K562 (cell line): ENCODE measurements at regions not wholly inside any gene's neighbourhood (a gene's known extent, or its start where the extent isn't known, plus 50 kb on each side); places are given as distances from the start of the nearest gene placed in this dataset.

Experiments
- ATAC-seq: fragments of 200-7000 bp; cut with Tn5 transposase; 3 replicates; pipeline ENCODE4 v1.9.1; 2020; ENCODE audit warnings: moderate library complexity
- BruUV-seq: library from RNA; stranded (reverse); fragments of 400-500 nt; replicated peaks from 2 replicates; lab custom pipeline; 2021; lab: Mats Ljungman, UMichigan
- CTCF ChIA-PET: fragments of 300-600 bp; formaldehyde crosslinking; extraction: SDS; loops from one replicate; lab custom pipeline; 2021; ENCODE audit warnings: low intra/inter-chr PET ratio; lab: Yijun Ruan, JAX
- POLR2A ChIA-PET: fragments of 300-600, 350-650 bp; sonication (Branson Sonifier 250); formaldehyde crosslinking; extraction: SDS; loops from one replicate; lab custom pipeline; 2021; ENCODE audit warnings: antibody characterized with exemption, inconsistent platforms; lab: Yijun Ruan, JAX
- DNase-seq, 4 experiments: peaks; one replicate each; pipeline versions ENCODE4 v3.0.0 to v3.0.0-alpha.2; 2011 to 2018; ENCODE audit warnings: low spot score in 3 of 4, mixed read lengths in 3 of 4; ENCODE audit errors: extremely low read depth in 1 of 4
- FAIRE-seq: peaks from 2 replicates; lab custom pipeline; 2011; peaks lifted over from hg19 to GRCh38; lab: Jason Lieb, UNC
- H2AFZ ChIP-seq: 2 replicates; pipeline ENCODE4 v1.6.0; 2011; ENCODE audit warnings: low read depth, low read length, control low read depth, inconsistent platforms
- H3K27ac ChIP-seq: fragments of 200-600 bp; 3 replicates; pipeline ENCODE4 v1.8.0; 2011; ENCODE audit warnings: low read depth, mild to moderate bottlenecking, control low read depth, inconsistent platforms, low read length, moderate library complexity, mixed read lengths; ENCODE audit errors: extremely low read depth
- H3K27me3 ChIP-seq, 2 experiments: fragments of 300-600 bp in 1 of 2; 2 replicates in 1 of 2; 3 replicates in 1 of 2; pipeline versions ENCODE4 v1.6.0 to v1.8.0; 2011; ENCODE audit warnings: inconsistent platforms in 2 of 2, low read length in 2 of 2, mild to moderate bottlenecking in 1 of 2, mixed read lengths in 1 of 2, moderate library complexity in 1 of 2; ENCODE audit not compliant: control insufficient read depth in 2 of 2, insufficient read depth in 2 of 2
- H3K36me3 ChIP-seq: fragments of 300-600 bp; 3 replicates; pipeline ENCODE4 v1.8.0; 2011; ENCODE audit warnings: mild to moderate bottlenecking, low read length, inconsistent platforms; ENCODE audit not compliant: control insufficient read depth, insufficient read depth
- H3K4me1 ChIP-seq, 2 experiments: fragments of 200-600 bp in 1 of 2; replicated peaks in 1 of 2; 2 replicates in 1 of 2; 3 replicates in 1 of 2; pipeline versions ENCODE4 v1.5.1 to v1.8.0; 2011; ENCODE audit warnings: inconsistent platforms in 2 of 2, low read length in 2 of 2, mild to moderate bottlenecking in 1 of 2, mixed read lengths in 1 of 2, moderate library complexity in 1 of 2; ENCODE audit not compliant: control insufficient read depth in 2 of 2, insufficient read depth in 2 of 2
- H3K4me2 ChIP-seq: 2 replicates; pipeline ENCODE4 v1.6.1; 2011; ENCODE audit warnings: low read length, control low read depth, inconsistent platforms, mixed read lengths; ENCODE audit not compliant: insufficient read depth
- H3K4me3 ChIP-seq: fragments of 200-600 bp; sonication (generic), shearing (Covaris generic); 2 replicates; pipeline ENCODE4 v1.5.1; 2016; ENCODE audit warnings: control low read depth, inconsistent platforms
- H3K79me2 ChIP-seq: fragments of 200-600 bp; 3 replicates; pipeline ENCODE4 v1.8.0; 2011; ENCODE audit warnings: low read length, inconsistent platforms; ENCODE audit not compliant: control insufficient read depth, insufficient read depth
- H3K9ac ChIP-seq, 2 experiments: 2 replicates each; pipeline versions ENCODE4 v1.6.0 to v1.6.1; 2011; ENCODE audit warnings: low read depth in 2 of 2, low read length in 2 of 2, control low read depth in 1 of 2, inconsistent platforms in 1 of 2, mild to moderate bottlenecking in 1 of 2, mixed read lengths in 1 of 2; ENCODE audit not compliant: insufficient read depth in 1 of 2
- H3K9me1 ChIP-seq: one replicate; pipeline ENCODE4 v1.6.0; 2011; ENCODE audit warnings: inconsistent platforms, mild to moderate bottlenecking, low read length, moderate library complexity; ENCODE audit not compliant: control insufficient read depth, insufficient read depth
- H3K9me3 ChIP-seq: replicated peaks from 2 replicates; pipeline ENCODE4 v1.5.1; 2011; ENCODE audit warnings: low read depth, low read length, inconsistent platforms; ENCODE audit not compliant: control insufficient read depth, insufficient read depth
- H4K20me1 ChIP-seq: replicated peaks from 2 replicates; pipeline ENCODE4 v1.6.1; 2011; ENCODE audit warnings: low read length, inconsistent platforms, mixed read lengths; ENCODE audit not compliant: control insufficient read depth, insufficient read depth
- CHD2 ChIP-seq: IDR thresholded peaks from 2 replicates; pipeline ENCODE4 v1.6.1; 2011; ENCODE audit warnings: low read depth, low read length
- ELF4 ChIP-seq: fragments of 450-650 bp; formaldehyde crosslinking; IDR thresholded peaks from 2 replicates; pipeline ENCODE4 v1.4.0; 2022; ENCODE audit warnings: missing genetic modification characterization
- KDM4B ChIP-seq, 2 experiments: fragments of 450-650 bp in 1 of 2; sonication (generic) in 1 of 2; IDR thresholded peaks; 2 replicates each; pipeline ENCODE4 v1.6.1; 2016 to 2017; ENCODE audit warnings: borderline replicate concordance in 2 of 2, antibody characterized with exemption in 1 of 2, low read depth in 1 of 2, mild to moderate bottlenecking in 1 of 2
- KLF10 ChIP-seq: fragments of 250-450 bp; sonication (Bioruptor Pico); IDR thresholded peaks from 2 replicates; pipeline ENCODE4 v1.6.1; 2021; ENCODE audit warnings: matching md5 sums
- MBD2 ChIP-seq: sonication (generic); IDR thresholded peaks from 2 replicates; pipeline ENCODE4 v1.6.1; 2016; ENCODE audit warnings: low read depth, borderline replicate concordance
- MEF2D ChIP-seq: conservative IDR thresholded peaks from 2 replicates; pipeline ENCODE4 v1.6.1; 2016; ENCODE audit warnings: low read depth, missing genetic modification characterization, missing compliant biosample characterization
- PHTF2 ChIP-seq: fragments of 250-450 bp; sonication (Bioruptor Pico); IDR thresholded peaks from 2 replicates; pipeline ENCODE4 v1.5.0; 2021; ENCODE audit warnings: mild to moderate bottlenecking
- RNF219 ChIP-seq: fragments of 250-450 bp; sonication (Bioruptor Pico); IDR thresholded peaks from 2 replicates; pipeline ENCODE4 v1.5.0; 2022; ENCODE audit warnings: mild to moderate bottlenecking
- SRSF1 ChIP-seq: fragments of 200-400 bp; formaldehyde crosslinking; IDR thresholded peaks from 2 replicates; pipeline ENCODE4 v1.6.1; 2017; ENCODE audit warnings: mild to moderate bottlenecking, low read depth, low read length, moderate library complexity
- TAL1 ChIP-seq: fragments of 450-650 bp; IDR thresholded peaks from 2 replicates; pipeline ENCODE4 v1.6.1; 2016; ENCODE audit warnings: mild to moderate bottlenecking
- ZNF124 ChIP-seq: sonication (generic); formaldehyde crosslinking; IDR thresholded peaks from 2 replicates; pipeline ENCODE4 v1.8.1; 2022; ENCODE audit warnings: missing genetic modification reagents
- ZNF133 ChIP-seq: fragments of 250-450 bp; sonication (Bioruptor Pico); IDR thresholded peaks from 2 replicates; pipeline ENCODE4 v1.4.0; 2020; ENCODE audit warnings: mild to moderate bottlenecking
- ZNF217 ChIP-seq: sonication (generic); formaldehyde crosslinking; IDR thresholded peaks from 2 replicates; pipeline ENCODE4 v1.8.0; 2022; ENCODE audit warnings: mild to moderate bottlenecking, missing genetic modification reagents
- ZNF445 ChIP-seq: fragments of 250-450 bp; sonication (Bioruptor Pico); IDR thresholded peaks from 2 replicates; pipeline ENCODE4 v1.4.0; 2020; ENCODE audit warnings: low read depth, mild to moderate bottlenecking, moderate library complexity
- ZNF511 ChIP-seq: sonication (generic); formaldehyde crosslinking; IDR thresholded peaks from 2 replicates; pipeline ENCODE4 v1.8.0; 2022; ENCODE audit warnings: mild to moderate bottlenecking, missing genetic modification reagents
- WGBS: fragments of 100-300 bp; shearing (Covaris generic); methylation state at CpG from one replicate; pipeline ENCODE4 v1.1.6; 2016; ENCODE audit warnings: low coverage, mixed read lengths; ENCODE audit not compliant: insufficient coverage; ENCODE audit errors: missing lambda C conversion rate; 5-methylcytosine and 5-hydroxymethylcytosine counted together
- in situ Hi-C: fragments of 300-500 bp; cut with MboI; formaldehyde crosslinking; loops from 4 replicates; pipeline ENCODE4 v1.15.0; 2018; ENCODE audit warnings: inconsistent platforms, mixed read lengths
- intact Hi-C: fragments of 100-400 bp; cut with micrococcal nuclease; formaldehyde crosslinking; loops from 2 replicates; pipeline ENCODE4 v1.14.2; 2022

- Histone ChIP-seq H3K4me3 (no peak overlapping the region), H4K20me1 (no peaks in the 10 kb centered on the region), H3K9ac (no peak overlapping the region), H3K4me1 (no peaks in the 10 kb centered on the region), H3K9me3 (no peaks in the 10 kb centered on the region; the same call in 1 of the 2 replicates), H3K27me3 (peaks cover 19 to 26% of the 10 kb centered on the region in 2 experiments; a peak in 4 of 5 replicates), H3K27ac (no peak overlapping the region), H3K79me2 (no peaks in the 10 kb centered on the region), H3K4me2 (no peak overlapping the region), H2AFZ (no peak overlapping the region), H3K36me3 (no peaks in the 10 kb centered on the region), H3K9me1 (no peaks in the 10 kb centered on the region)
- no peak for DNase-seq
- TF ChIP-seq ZNF133 (no peak), PHTF2 (CRISPR knock-in tag) (no peak), ZNF511 (CRISPR knock-in tag) (no peak), MBD2 (no peak)
- WGBS, result 0% methylated on average over 3 of the region's 3 CpGs
- ATAC-seq, result no peak
- in situ Hi-C loops (no loop called here), intact Hi-C loops (no loop called here)
- no TSS peak for BruUV-seq
- FAIRE-seq, result no peak
- CTCF ChIA-PET, result no interaction called here
- POLR2A ChIA-PET, result interaction anchor here (0.7 kb wide), 1 partner anchor 12 kb away, joined by 3 read pairs; no protein-coding TSS in a partner anchor
These were observed 320.0 kb downstream of the RPS24 start for GRCh38 chr10:78353636-78354035.

- no peak overlapping the region for H3K27ac ChIP-seq
- no peaks in the 10 kb centered on the region for H3K9me1 ChIP-seq
- H3K9me3 ChIP-seq, result no peaks in the 10 kb centered on the region; the same call in 1 of the 2 replicates
- peaks cover 1% of the 10 kb centered on the region; the same call in 1 of the 2 replicates for H4K20me1 ChIP-seq
- ATAC-seq (no peak), FAIRE-seq (no peak), DNase-seq (no peak)
- no peaks in the 10 kb centered on the region for H3K4me1 ChIP-seq
- no peak overlapping the region for H3K9ac ChIP-seq
- CTCF ChIA-PET, result no interaction called here
- 0% methylated on average over 7 of the region's 7 CpGs for WGBS
- H2AFZ ChIP-seq, result no peak overlapping the region
- intact Hi-C loops (no loop called here), in situ Hi-C loops (no loop called here)
- no peak overlapping the region for H3K4me2 ChIP-seq
- POLR2A ChIA-PET, result no interaction called here
- no TSS peak for BruUV-seq
- no peak overlapping the region for H3K4me3 ChIP-seq
- H3K27me3 ChIP-seq, result peaks cover 19 to 31% of the 10 kb centered on the region in 2 experiments; a peak in 4 of 5 replicates
- H3K79me2 ChIP-seq, result no peaks in the 10 kb centered on the region
- H3K36me3 ChIP-seq, result no peaks in the 10 kb centered on the region
- TF ChIP-seq RNF219 (no peak), ZNF217 (no peak), KLF10 (CRISPR knock-in tag) (no peak), ZNF124 (no peak), KDM4B (IDR thresholded peaks at IDR 0.05; ENCODE audit: borderline replicate concordance in 2 of 2, low read depth in 1 of 2) (no peak), ZNF445 (CRISPR knock-in tag) (no peak), ELF4 (CRISPR knock-in tag) (no peak), MEF2D (tag) (no peak), SRSF1 (no peak), TAL1 (no peak), CHD2 (no peak)
These were observed 320.4 kb downstream of the RPS24 start for GRCh38 chr10:78354101-78354500.
